Activated CD4-positive, alpha-beta T cell treated with anti-CD3 and anti-CD28 coated beads, Interleukin-2, amount 10 ng/mL, durations not matched to agents 7 days and 5 days (primary cell): ENCODE measurements at regions not wholly inside any gene's neighbourhood (a gene's known extent, or its start where the extent isn't known, plus 50 kb on each side); places are given as distances from the start of the nearest gene placed in this dataset.

ENCODE experiments used
- CTCF ChIA-PET: fragments of 350-600 bp; sonication (Branson Sonifier 250); formaldehyde crosslinking; loops from one replicate; lab custom pipeline; 2021; ENCODE audit warnings: antibody characterized with exemption; lab: Charles Lee
- POLR2A ChIA-PET: fragments of 350-600 bp; sonication (Branson Sonifier 250); formaldehyde crosslinking; loops from one replicate; lab custom pipeline; 2021; ENCODE audit warnings: antibody characterized with exemption; lab: Charles Lee
- DNase-seq: peaks from one replicate; pipeline ENCODE4 v3.0.0-alpha.2; 2020
- H3K27ac Mint-ChIP-seq: one replicate; pipeline ENCODE4 v1.8.0; 2021; ENCODE audit warnings: mild to moderate bottlenecking, moderate library complexity, mixed read lengths
- H3K27me3 Mint-ChIP-seq: one replicate; pipeline ENCODE4 v1.8.0; 2021; ENCODE audit warnings: mixed read lengths
- H3K36me3 Mint-ChIP-seq: one replicate; pipeline ENCODE4 v1.8.0; 2021; ENCODE audit warnings: low read depth, mixed read lengths
- H3K4me1 Mint-ChIP-seq: one replicate; pipeline ENCODE4 v1.8.0; 2021; ENCODE audit warnings: mixed read lengths
- H3K4me3 Mint-ChIP-seq: one replicate; pipeline ENCODE4 v1.8.0; 2021; ENCODE audit warnings: mild to moderate bottlenecking, moderate library complexity, mixed read lengths
- H3K9me3 Mint-ChIP-seq: one replicate; pipeline ENCODE4 v1.8.0; 2021; ENCODE audit warnings: mixed read lengths

- Mint-ChIP-seq H3K27me3 (peaks cover 11% of the 10 kb centered on the region), H3K27ac (no peak overlapping the region), H3K9me3 (peaks cover 2% of the 10 kb centered on the region), H3K4me3 (no peak overlapping the region), H3K36me3 (no peaks in the 10 kb centered on the region), H3K4me1 (no peaks in the 10 kb centered on the region)
- POLR2A ChIA-PET, result no interaction called here
- DNase-seq, result no peak
- CTCF ChIA-PET, result no interaction called here
Measured at GRCh38 chr1:170219163-170219562, 73.4 kb downstream of the NTMT2 start.

- Mint-ChIP-seq H3K27ac (no peak overlapping the region), H3K9me3 (peaks cover 2% of the 10 kb centered on the region), H3K4me1 (no peaks in the 10 kb centered on the region), H3K36me3 (no peaks in the 10 kb centered on the region), H3K27me3 (peaks cover 3% of the 10 kb centered on the region), H3K4me3 (no peak overlapping the region)
- CTCF ChIA-PET, result no interaction called here
- POLR2A ChIA-PET, result no interaction called here
- no peak for DNase-seq
Measured at GRCh38 chr1:170221031-170221430, 75.3 kb downstream of the NTMT2 start.

GRCh38 chr1:170221495-170221894, 75.7 kb downstream of the NTMT2 start:
- Mint-ChIP-seq H3K36me3 (no peaks in the 10 kb centered on the region), H3K27me3 (peaks cover 3% of the 10 kb centered on the region), H3K4me3 (no peak overlapping the region), H3K4me1 (no peaks in the 10 kb centered on the region), H3K9me3 (peaks cover 2% of the 10 kb centered on the region), H3K27ac (no peak overlapping the region)
- ChIA-PET CTCF (no interaction called here), POLR2A (no interaction called here)
- no peak for DNase-seq

GRCh38 chr1:170224469-170224868, 78.7 kb downstream of the NTMT2 start:
- Mint-ChIP-seq H3K4me1 (no peaks in the 10 kb centered on the region), H3K27ac (no peak overlapping the region), H3K27me3 (peaks cover 3% of the 10 kb centered on the region), H3K4me3 (no peak overlapping the region), H3K36me3 (no peaks in the 10 kb centered on the region), H3K9me3 (peaks cover 2% of the 10 kb centered on the region)
- ChIA-PET POLR2A (no interaction called here), CTCF (no interaction called here)
- no peak for DNase-seq

- ChIA-PET CTCF (no interaction called here), POLR2A (no interaction called here)
- no peak overlapping the region for H3K4me3 Mint-ChIP-seq
- DNase-seq, result no peak
- H3K9me3 Mint-ChIP-seq, result peaks cover 2% of the 10 kb centered on the region
- H3K4me1 Mint-ChIP-seq, result no peaks in the 10 kb centered on the region
- H3K36me3 Mint-ChIP-seq, result no peaks in the 10 kb centered on the region
- H3K27me3 Mint-ChIP-seq, result peaks cover 5% of the 10 kb centered on the region
- H3K27ac Mint-ChIP-seq, result no peak overlapping the region
Measured at GRCh38 chr1:170225781-170226530, 80.2 kb downstream of the NTMT2 start.

- Mint-ChIP-seq H3K27ac (no peak overlapping the region), H3K9me3 (peaks cover 2% of the 10 kb centered on the region), H3K4me3 (no peak overlapping the region), H3K4me1 (no peaks in the 10 kb centered on the region), H3K27me3 (peaks cover 6% of the 10 kb centered on the region), H3K36me3 (no peaks in the 10 kb centered on the region)
- no peak for DNase-seq
- CTCF ChIA-PET, result no interaction called here
- POLR2A ChIA-PET, result no interaction called here
Measured at GRCh38 chr1:170226767-170227166, 81.0 kb downstream of the NTMT2 start.

GRCh38 chr1:170230323-170230722, 84.6 kb downstream of the NTMT2 start:
- Mint-ChIP-seq H3K27ac (no peak overlapping the region), H3K4me3 (no peak overlapping the region), H3K36me3 (no peaks in the 10 kb centered on the region), H3K27me3 (peaks cover 12% of the 10 kb centered on the region), H3K9me3 (no peaks in the 10 kb centered on the region), H3K4me1 (no peaks in the 10 kb centered on the region)
- CTCF ChIA-PET, result interaction anchor here (1.0 to 1.5 kb wide), 2 partner anchors 10 to 19 kb away, joined by 3 read pairs; no protein-coding TSS in a partner anchor
- DNase-seq, result no peak
- POLR2A ChIA-PET, result no interaction called here

- no peak for DNase-seq
- CTCF ChIA-PET, result no interaction called here
- no peaks in the 10 kb centered on the region for H3K9me3 Mint-ChIP-seq
- H3K27ac Mint-ChIP-seq, result no peak overlapping the region
- no peaks in the 10 kb centered on the region for H3K4me1 Mint-ChIP-seq
- POLR2A ChIA-PET, result no interaction called here
- peaks cover 14% of the 10 kb centered on the region for H3K27me3 Mint-ChIP-seq
- no peaks in the 10 kb centered on the region for H3K36me3 Mint-ChIP-seq
- H3K4me3 Mint-ChIP-seq, result no peak overlapping the region
Measured at GRCh38 chr1:170231662-170232061, 85.9 kb downstream of the NTMT2 start.

- H3K36me3 Mint-ChIP-seq, result no peaks in the 10 kb centered on the region
- POLR2A ChIA-PET, result no interaction called here
- H3K9me3 Mint-ChIP-seq, result no peaks in the 10 kb centered on the region
- no peak overlapping the region for H3K4me3 Mint-ChIP-seq
- CTCF ChIA-PET, result no interaction called here
- no peak for DNase-seq
- H3K4me1 Mint-ChIP-seq, result no peaks in the 10 kb centered on the region
- no peak overlapping the region for H3K27ac Mint-ChIP-seq
- H3K27me3 Mint-ChIP-seq, result peaks cover 16% of the 10 kb centered on the region
Measured at GRCh38 chr1:170238704-170239391, 93.1 kb downstream of the NTMT2 start.

GRCh38 chr1:170239445-170239844, 93.7 kb downstream of the NTMT2 start:
- Mint-ChIP-seq H3K27ac (no peak overlapping the region), H3K4me1 (no peaks in the 10 kb centered on the region), H3K36me3 (no peaks in the 10 kb centered on the region), H3K4me3 (no peak overlapping the region), H3K27me3 (peaks cover 15% of the 10 kb centered on the region), H3K9me3 (no peaks in the 10 kb centered on the region)
- ChIA-PET CTCF (no interaction called here), POLR2A (no interaction called here)
- DNase-seq, result no peak

GRCh38 chr1:170240409-170240808, 94.7 kb downstream of the NTMT2 start:
- no peaks in the 10 kb centered on the region for H3K4me1 Mint-ChIP-seq
- DNase-seq, result no peak
- peaks cover 14% of the 10 kb centered on the region for H3K27me3 Mint-ChIP-seq
- no peak overlapping the region for H3K4me3 Mint-ChIP-seq
- ChIA-PET CTCF (interaction anchor here (1.0 kb wide), 1 partner anchor 10 kb away, joined by 3 read pairs; no protein-coding TSS in a partner anchor), POLR2A (no interaction called here)
- no peaks in the 10 kb centered on the region for H3K9me3 Mint-ChIP-seq
- H3K27ac Mint-ChIP-seq, result no peak overlapping the region
- H3K36me3 Mint-ChIP-seq, result no peaks in the 10 kb centered on the region

GRCh38 chr1:170241266-170241851, 95.6 kb downstream of the NTMT2 start:
- Mint-ChIP-seq H3K27ac (no peak overlapping the region), H3K4me3 (no peak overlapping the region)

More at GRCh38 chr1:170241266-170241851, 95.6 kb downstream of the NTMT2 start:
- peaks cover 12% of the 10 kb centered on the region for H3K27me3 Mint-ChIP-seq
- ChIA-PET POLR2A (no interaction called here), CTCF (interaction anchor here (1.0 kb wide), 1 partner anchor 11 kb away, joined by 3 read pairs; no protein-coding TSS in a partner anchor)
- no peak for DNase-seq
- H3K4me1 Mint-ChIP-seq, result no peaks in the 10 kb centered on the region
- no peaks in the 10 kb centered on the region for H3K36me3 Mint-ChIP-seq
- H3K9me3 Mint-ChIP-seq, result no peaks in the 10 kb centered on the region
